Chondrocyte (in vitro differentiated cells): ENCODE measurements at regions not wholly inside any gene's neighbourhood (a gene's known extent, or its start where the extent isn't known, plus 50 kb on each side); places are given as distances from the start of the nearest gene placed in this dataset.

Source experiments
- DNase-seq: peaks from one replicate; pipeline ENCODE4 v3.0.0; 2021; ENCODE audit warnings: mixed read lengths, low spot score
- H3K27ac Mint-ChIP-seq: one replicate; pipeline ENCODE4 v1.8.0; 2021; ENCODE audit warnings: mild to moderate bottlenecking, moderate library complexity, mixed read lengths; ENCODE audit not compliant: unreplicated experiment
- H3K27me3 Mint-ChIP-seq: 2 replicates; pipeline ENCODE4 v1.8.0; 2021; ENCODE audit warnings: low read depth, mixed read lengths
- H3K36me3 Mint-ChIP-seq: 2 replicates; pipeline ENCODE4 v1.8.0; 2021; ENCODE audit warnings: low read depth, mixed read lengths
- H3K4me1 Mint-ChIP-seq: 2 replicates; pipeline ENCODE4 v1.8.0; 2021; ENCODE audit warnings: low read depth, mild to moderate bottlenecking, mixed read lengths
- H3K4me3 Mint-ChIP-seq: one replicate; pipeline ENCODE4 v1.8.0; 2021; ENCODE audit warnings: mild to moderate bottlenecking, moderate library complexity, mixed read lengths; ENCODE audit not compliant: unreplicated experiment
- H3K9me3 Mint-ChIP-seq: 2 replicates; pipeline ENCODE4 v1.8.0; 2021; ENCODE audit warnings: low read depth, mixed read lengths
- CTCF ChIP-seq: fragments of 200-600 bp; sonication (generic); IDR thresholded peaks from 2 replicates; pipeline ENCODE4 v1.5.0; 2021; ENCODE audit warnings: antibody characterized with exemption, mild to moderate bottlenecking, moderate library complexity

- Mint-ChIP-seq H3K9me3 (no peaks in the 10 kb centered on the region), H3K4me1 (peaks cover 9% of the 10 kb centered on the region), H3K4me3 (no peak overlapping the region), H3K27ac (no peak overlapping the region), H3K27me3 (no peaks in the 10 kb centered on the region), H3K36me3 (no peaks in the 10 kb centered on the region)
- no peak for DNase-seq
- no peak for TF ChIP-seq CTCF
These were observed 146.1 kb downstream of the PDHA2 start for GRCh38 chr4:95985791-95986550.

GRCh38 chr4:95987851-95988250 lies 148.0 kb downstream of the PDHA2 start:
- no peak for TF ChIP-seq CTCF
- Mint-ChIP-seq H3K4me3 (no peak overlapping the region), H3K27me3 (no peaks in the 10 kb centered on the region), H3K27ac (no peak overlapping the region), H3K4me1 (peaks cover 9% of the 10 kb centered on the region), H3K9me3 (no peaks in the 10 kb centered on the region), H3K36me3 (no peaks in the 10 kb centered on the region)
- DNase-seq, result no peak

GRCh38 chr4:95998311-95998710 lies 158.4 kb downstream of the PDHA2 start:
- no peak for DNase-seq
- peaks cover 12% of the 10 kb centered on the region for H3K9me3 Mint-ChIP-seq
- TF ChIP-seq CTCF, result no peak

GRCh38 chr4:96003951-96004740 lies 164.3 kb downstream of the PDHA2 start:
- TF ChIP-seq CTCF, result no peak
- no peak for DNase-seq
- H3K4me1 Mint-ChIP-seq, result peaks cover 12% of the 10 kb centered on the region
- H3K4me3 Mint-ChIP-seq, result no peak overlapping the region
- H3K36me3 Mint-ChIP-seq, result no peaks in the 10 kb centered on the region
- H3K27ac Mint-ChIP-seq, result no peak overlapping the region
- H3K27me3 Mint-ChIP-seq, result no peaks in the 10 kb centered on the region
- peaks cover 6% of the 10 kb centered on the region for H3K9me3 Mint-ChIP-seq

More at GRCh38 chr4:95998311-95998710, 158.4 kb downstream of the PDHA2 start:
- Mint-ChIP-seq H3K4me1 (peaks cover 3% of the 10 kb centered on the region), H3K4me3 (no peak overlapping the region), H3K27me3 (no peaks in the 10 kb centered on the region), H3K27ac (no peak overlapping the region), H3K36me3 (no peaks in the 10 kb centered on the region)

GRCh38 chr4:96009427-96010119 lies 169.7 kb downstream of the PDHA2 start:
- H3K4me3 Mint-ChIP-seq, result no peak overlapping the region
- no peaks in the 10 kb centered on the region for H3K9me3 Mint-ChIP-seq
- H3K27me3 Mint-ChIP-seq, result no peaks in the 10 kb centered on the region
- H3K4me1 Mint-ChIP-seq, result peaks cover 11% of the 10 kb centered on the region
- H3K36me3 Mint-ChIP-seq, result peaks cover 2% of the 10 kb centered on the region
- no peak for TF ChIP-seq CTCF
- DNase-seq, result no peak
- H3K27ac Mint-ChIP-seq, result no peak overlapping the region
